GM19193 (cell line): ENCODE measurements at regions not wholly inside any gene's neighbourhood (a gene's known extent, or its start where the extent isn't known, plus 50 kb on each side); places are given as distances from the start of the nearest gene placed in this dataset.

Experiments used
- POLR2A ChIP-seq: IDR thresholded peaks from 4 replicates; pipeline ENCODE4 v1.6.1; 2011; ENCODE audit not compliant: insufficient read depth, insufficient read length; ENCODE audit errors: extremely low read depth

DNA sequence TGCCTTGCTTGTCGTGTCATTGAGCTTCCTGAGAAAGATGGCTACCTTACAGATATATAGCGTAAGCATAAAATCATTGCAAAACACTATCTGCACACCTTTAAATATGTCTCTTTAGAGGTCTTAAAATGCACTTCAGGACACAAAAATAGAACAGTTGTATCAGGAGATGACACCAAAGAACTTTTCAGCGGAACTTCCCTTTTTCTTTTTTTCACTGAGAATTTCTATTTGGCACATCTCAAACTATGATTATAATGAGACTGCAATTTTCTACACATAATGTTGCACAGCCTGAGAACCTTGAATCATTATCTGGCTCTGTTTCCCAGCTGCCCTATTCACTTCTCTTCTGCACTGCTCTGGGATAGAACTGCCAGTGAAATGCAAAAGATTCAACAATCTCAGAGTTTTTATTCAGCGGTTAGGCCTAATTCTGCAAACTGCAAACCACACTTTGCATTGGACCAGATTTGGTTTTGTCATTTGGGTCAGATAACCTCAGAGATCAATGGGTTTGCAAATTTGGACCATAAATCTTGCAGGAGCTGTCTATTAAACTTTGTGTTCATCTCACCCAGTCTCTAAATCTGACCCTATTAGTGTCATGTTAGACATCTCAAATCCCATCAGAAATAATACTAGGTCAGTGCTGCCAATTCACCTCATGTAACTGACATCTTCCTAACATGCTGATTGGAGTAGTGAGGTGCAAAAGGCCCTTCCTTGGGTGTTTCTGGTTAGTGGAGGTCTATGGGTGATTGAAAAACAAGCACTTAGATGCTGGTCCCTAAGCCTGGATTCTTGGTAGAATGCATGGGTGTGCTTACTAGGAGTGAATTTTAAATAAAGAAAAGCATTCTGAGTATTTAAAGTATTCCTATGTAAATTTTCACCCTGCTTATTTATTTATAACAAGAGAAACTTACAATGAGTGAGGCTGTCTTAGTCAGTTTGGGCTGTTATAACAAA is 382.7 kb downstream of the UTRN start:
- no peak for TF ChIP-seq POLR2A

- no peak for TF ChIP-seq POLR2A
Observed at GRCh38 chr6:144673807-144674206, 388.7 kb downstream of the UTRN start.

GRCh38 chr6:144675231-144675861 is 390.2 kb downstream of the UTRN start:
- no peak for TF ChIP-seq POLR2A

- no peak for TF ChIP-seq POLR2A
Observed at GRCh38 chr6:144678844-144679243, 393.7 kb downstream of the UTRN start.

- TF ChIP-seq POLR2A, result no peak
Observed at GRCh38 chr6:144681334-144681733, 396.2 kb downstream of the UTRN start.

GRCh38 chr6:144683216-144684070 is 398.3 kb downstream of the UTRN start:
- TF ChIP-seq POLR2A, result no peak

GRCh38 chr6:144688713-144689112 is 403.6 kb downstream of the UTRN start:
- TF ChIP-seq POLR2A, result no peak

- no peak for TF ChIP-seq POLR2A
Observed at GRCh38 chr6:144689503-144690040, 404.4 kb downstream of the UTRN start.

DNA sequence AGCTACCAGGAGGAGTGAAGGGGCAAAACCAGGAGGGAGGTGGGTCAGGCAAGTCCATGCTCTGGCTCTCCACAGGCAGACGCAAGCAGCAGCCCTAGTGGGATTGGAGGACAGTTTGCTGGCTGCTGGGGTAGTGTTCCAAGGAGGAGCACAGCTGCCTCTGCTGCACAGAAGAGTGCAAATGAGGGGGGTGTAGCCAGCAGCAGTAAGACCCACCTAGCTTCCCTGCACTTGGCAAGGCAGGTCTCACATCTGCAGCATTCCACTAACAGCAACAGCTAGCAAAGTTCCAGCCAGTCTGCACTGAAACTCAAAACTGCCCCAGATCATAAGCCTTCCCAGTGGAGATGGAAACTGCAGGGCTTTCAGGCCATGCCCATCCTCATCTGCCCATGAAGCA is 405.0 kb downstream of the UTRN start:
- TF ChIP-seq POLR2A, result no peak

- TF ChIP-seq POLR2A, result no peak
Observed at GRCh38 chr6:144690666-144691065, 405.5 kb downstream of the UTRN start.

- TF ChIP-seq POLR2A, result no peak
Observed at GRCh38 chr6:144695858-144696533, 410.9 kb downstream of the UTRN start.

DNA sequence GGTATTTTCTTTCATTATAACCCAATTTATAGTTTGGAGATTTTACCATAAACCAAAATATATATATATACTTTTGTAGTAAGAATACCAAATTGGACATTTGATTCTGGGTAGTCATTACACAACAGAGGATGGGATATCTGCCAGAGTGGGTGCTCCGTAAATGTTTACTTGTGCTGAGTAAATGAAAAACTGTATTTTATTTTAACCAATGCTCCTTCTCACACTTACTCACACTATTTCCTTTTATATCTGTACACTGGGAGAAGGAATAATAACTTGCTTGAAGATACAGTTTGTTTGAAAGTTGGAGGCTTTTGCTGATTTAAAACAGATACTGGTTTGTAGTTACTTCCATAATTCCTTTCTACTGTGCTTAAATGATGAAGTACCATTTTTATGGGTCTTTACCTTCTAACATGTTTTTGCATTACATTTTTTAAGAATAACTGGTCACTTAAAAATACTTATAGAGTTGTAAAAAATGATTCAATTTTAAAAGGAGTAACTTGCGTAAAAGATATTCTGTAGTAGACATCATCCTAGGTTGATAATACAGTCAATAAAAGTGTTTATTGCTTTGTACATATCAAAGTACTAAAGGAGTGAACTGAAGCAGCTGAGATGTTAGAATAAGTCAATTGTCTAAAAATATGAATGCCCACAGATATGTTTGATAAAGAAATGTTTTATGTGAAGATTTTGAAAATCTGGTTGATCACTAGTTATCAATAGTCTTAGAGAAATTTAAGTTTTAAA is 411.7 kb downstream of the UTRN start:
- no peak for TF ChIP-seq POLR2A

GRCh38 chr6:144697369-144697760 is 412.2 kb downstream of the UTRN start:
- no peak for TF ChIP-seq POLR2A

- TF ChIP-seq POLR2A, result no peak
Observed at GRCh38 chr6:144697801-144698200, 412.7 kb downstream of the UTRN start.

- TF ChIP-seq POLR2A, result no peak
Observed at GRCh38 chr6:144702781-144703180, 417.6 kb downstream of the UTRN start.
